Brain pericyte (primary cell): ENCODE measurements at regions not wholly inside any gene's neighbourhood (a gene's known extent, or its start where the extent isn't known, plus 50 kb on each side); places are given as distances from the start of the nearest gene placed in this dataset.
"Not testable (repeated sequence)": the region's sequence is repeated elsewhere in the genome, so short reads cannot be mapped to it uniquely, and the experiment has no call there.

Experiments used
- DNase-seq: peaks from one replicate; pipeline ENCODE4 v3.0.0-alpha.2; 2012; ENCODE audit warnings: low read depth, low spot score

GRCh38 chr19:28297036-28297435 lies 915.9 kb downstream of the UQCRFS1 start:
- DNase-seq, result no peak

GRCh38 chr19:28296506-28296905 lies 916.4 kb downstream of the UQCRFS1 start:
- no peak for DNase-seq

- DNase-seq, result not testable (repeated sequence)
These were observed 918.0 kb downstream of the UQCRFS1 start for GRCh38 chr19:28294975-28295374.

GRCh38 chr19:28294395-28294794 lies 918.6 kb downstream of the UQCRFS1 start:
- no peak for DNase-seq

GRCh38 chr19:28293685-28294084 lies 919.3 kb downstream of the UQCRFS1 start:
- no peak for DNase-seq

GRCh38 chr19:28292822-28293500 lies 920.0 kb downstream of the UQCRFS1 start:
- no peak for DNase-seq

GRCh38 chr19:28291874-28292273 lies 921.1 kb downstream of the UQCRFS1 start:
- no peak for DNase-seq

- DNase-seq, result no peak
These were observed 921.8 kb downstream of the UQCRFS1 start for GRCh38 chr19:28290963-28291657.

- DNase-seq, result no peak
These were observed 923.5 kb downstream of the UQCRFS1 start for GRCh38 chr19:28289295-28290063.

GRCh38 chr19:28288572-28289264 lies 924.2 kb downstream of the UQCRFS1 start:
- no peak for DNase-seq

GRCh38 chr19:28285917-28286316 lies 927.0 kb downstream of the UQCRFS1 start:
- DNase-seq, result no peak

GRCh38 chr19:28285078-28285477 lies 927.9 kb downstream of the UQCRFS1 start:
- no peak for DNase-seq

GRCh38 chr19:28284389-28284788 lies 928.6 kb downstream of the UQCRFS1 start:
- no peak for DNase-seq

GRCh38 chr19:28283592-28283991 lies 929.4 kb downstream of the UQCRFS1 start:
- no peak for DNase-seq

- DNase-seq, result no peak
These were observed 931.3 kb downstream of the UQCRFS1 start for GRCh38 chr19:28281676-28282075.

GRCh38 chr19:28264556-28264955 lies 948.4 kb downstream of the UQCRFS1 start:
- no peak for DNase-seq

- DNase-seq, result no peak
These were observed 954.1 kb downstream of the UQCRFS1 start for GRCh38 chr19:28258829-28259228.

- DNase-seq, result no peak
These were observed 955.6 kb downstream of the UQCRFS1 start for GRCh38 chr19:28257396-28257795.

GRCh38 chr19:28247243-28247642 lies 965.7 kb downstream of the UQCRFS1 start:
- no peak for DNase-seq

- no peak for DNase-seq
These were observed 967.0 kb downstream of the UQCRFS1 start for GRCh38 chr19:28245937-28246336.

GRCh38 chr19:28244966-28245365 lies 968.0 kb downstream of the UQCRFS1 start:
- no peak for DNase-seq
